SK-N-SH (cell line): ENCODE measurements at regions not wholly inside any gene's neighbourhood (a gene's known extent, or its start where the extent isn't known, plus 50 kb on each side); places are given as distances from the start of the nearest gene placed in this dataset.

ENCODE experiments used
- CTCF ChIA-PET: fragments of 300-600, 350-600 bp; formaldehyde crosslinking; extraction: SDS; loops from one replicate; lab custom pipeline; 2021; lab: Yijun Ruan, JAX
- POLR2A ChIA-PET: fragments of 350-600 bp; sonication (Branson Sonifier 250); formaldehyde crosslinking; extraction: SDS; loops from one replicate; lab custom pipeline; 2020; ENCODE audit warnings: antibody characterized with exemption, inconsistent platforms; lab: Yijun Ruan, JAX
- DNase-seq: peaks from one replicate; pipeline ENCODE4 v3.0.0; 2012
- H2AFZ ChIP-seq: fragments of 200-600 bp; sonication (generic); 2 replicates; pipeline ENCODE4 v1.8.1; 2016; ENCODE audit warnings: antibody characterized with exemption, mild to moderate bottlenecking, low read depth
- H3F3A ChIP-seq: fragments of 200-600 bp; sonication (generic); replicated peaks from 2 replicates; pipeline ENCODE3; 2016; ENCODE audit warnings: antibody characterized with exemption, mild to moderate bottlenecking; ENCODE audit not compliant: insufficient read depth
- H3K27ac ChIP-seq, 2 experiments: fragments of 200-500 bp in 1 of 2; fragments of 200-600 bp in 1 of 2; sonication (Bioruptor generic) in 1 of 2; sonication (generic), shearing (Covaris generic) in 1 of 2; 2 replicates each; pipeline versions ENCODE4 v1.5.1 to v1.6.1; 2014 to 2016; ENCODE audit warnings: low read depth in 2 of 2, inconsistent platforms in 1 of 2, low read length in 1 of 2, mild to moderate bottlenecking in 1 of 2, mixed read lengths in 1 of 2
- H3K27me3 ChIP-seq: fragments of 200-600 bp; sonication (generic), shearing (Covaris generic); 2 replicates; pipeline ENCODE4 v1.6.1; 2016; ENCODE audit warnings: mixed run types; ENCODE audit not compliant: insufficient read depth
- H3K36me3 ChIP-seq, 2 experiments: fragments of 200-500 bp in 1 of 2; fragments of 200-600 bp in 1 of 2; sonication (Bioruptor generic) in 1 of 2; sonication (generic) in 1 of 2; replicated peaks in 1 of 2; 2 replicates each; pipeline versions ENCODE3 to v1.5.1; 2014 to 2016; ENCODE audit warnings: low read length in 1 of 2, mild to moderate bottlenecking in 1 of 2; ENCODE audit not compliant: insufficient read depth in 2 of 2, control insufficient read depth in 1 of 2
- H3K4me1 ChIP-seq, 2 experiments: fragments of 200-500 bp in 1 of 2; fragments of 200-600 bp in 1 of 2; sonication (Bioruptor generic) in 1 of 2; sonication (generic), shearing (Covaris generic) in 1 of 2; 2 replicates each; pipeline versions ENCODE4 v1.5.1 to v1.6.1; 2014 to 2016; ENCODE audit warnings: low read depth in 1 of 2, low read length in 1 of 2, mixed run types in 1 of 2; ENCODE audit not compliant: insufficient read depth in 2 of 2, control insufficient read depth in 1 of 2
- H3K4me2 ChIP-seq: fragments of 200-600 bp; sonication (generic), shearing (Covaris generic); 2 replicates; pipeline ENCODE4 v1.6.1; 2017; ENCODE audit warnings: mixed run types
- H3K4me3 ChIP-seq, 2 experiments: fragments of 200-500 bp in 1 of 2; fragments of 200-600 bp in 1 of 2; sonication (Bioruptor generic) in 1 of 2; sonication (generic), shearing (Covaris generic) in 1 of 2; 2 replicates each; pipeline versions ENCODE4 v1.5.1 to v1.8.1; 2014 to 2016; ENCODE audit warnings: low read depth in 2 of 2, inconsistent platforms in 1 of 2, low read length in 1 of 2, mild to moderate bottlenecking in 1 of 2, mixed read lengths in 1 of 2, moderate library complexity in 1 of 2
- H3K79me2 ChIP-seq: fragments of 200-600 bp; sonication (generic); 2 replicates; pipeline ENCODE4 v1.8.1; 2017; ENCODE audit warnings: mild to moderate bottlenecking; ENCODE audit not compliant: insufficient read depth
- H3K9ac ChIP-seq: fragments of 200-600 bp; sonication (generic); 2 replicates; pipeline ENCODE4 v1.6.1; 2017; ENCODE audit warnings: mixed run types
- H3K9me2 ChIP-seq: fragments of 200-600 bp; sonication (generic); 2 replicates; pipeline ENCODE4 v1.6.1; 2017; ENCODE audit warnings: mixed run types
- H3K9me3 ChIP-seq: fragments of 200-600 bp; sonication (generic); 2 replicates; pipeline ENCODE4 v1.6.1; 2017; ENCODE audit warnings: mixed run types, mild to moderate bottlenecking, moderate library complexity
- H4K20me1 ChIP-seq: fragments of 200-600 bp; sonication (generic); 2 replicates; pipeline ENCODE4 v1.6.1; 2017; ENCODE audit warnings: mild to moderate bottlenecking, mixed run types; ENCODE audit not compliant: insufficient read depth
- CHD2 ChIP-seq: fragments of 150-350 bp; IDR thresholded peaks from 2 replicates; pipeline ENCODE4 v1.6.1; 2018; ENCODE audit warnings: low read length; ENCODE audit not compliant: partially characterized antibody
- EZH2phosphoT487 ChIP-seq: fragments of 200-600 bp; sonication (generic); IDR thresholded peaks from 2 replicates; pipeline ENCODE4 v1.6.1; 2017; ENCODE audit warnings: low read depth, mixed run types, mild to moderate bottlenecking, antibody characterized with exemption, moderate library complexity, borderline replicate concordance
- FOXJ3 ChIP-seq: sonication (generic); formaldehyde crosslinking; IDR thresholded peaks from 2 replicates; pipeline ENCODE4 v1.5.1; 2020; ENCODE audit warnings: mild to moderate bottlenecking, missing genetic modification reagents
- GABPA ChIP-seq: IDR thresholded peaks from 2 replicates; pipeline ENCODE4 v1.4.0; 2012; ENCODE audit warnings: low read depth, mild to moderate bottlenecking
- GATA2 ChIP-seq: sonication (generic); formaldehyde crosslinking; IDR thresholded peaks from 2 replicates; pipeline ENCODE4 v1.5.0; 2020; ENCODE audit warnings: mild to moderate bottlenecking, missing genetic modification reagents
- MXI1 ChIP-seq: IDR thresholded peaks from 2 replicates; pipeline ENCODE4 v1.6.1; 2012; ENCODE audit warnings: mild to moderate bottlenecking, low read depth, low read length, improper control_type of control experiment
- NRF1 ChIP-seq: IDR thresholded peaks from 2 replicates; pipeline ENCODE4 v1.6.1; 2012; ENCODE audit warnings: low read depth, mild to moderate bottlenecking, low read length
- RXRA ChIP-seq: IDR thresholded peaks from 2 replicates; pipeline ENCODE4 v1.4.0; 2012; ENCODE audit warnings: low read depth, mild to moderate bottlenecking, borderline replicate concordance
- SIN3A ChIP-seq: IDR thresholded peaks from 2 replicates; pipeline ENCODE4 v1.6.1; 2012; ENCODE audit warnings: low read depth, mild to moderate bottlenecking, low read length, moderate library complexity, borderline replicate concordance
- TAF1 ChIP-seq: IDR thresholded peaks from 2 replicates; pipeline ENCODE4 v1.6.1; 2012; ENCODE audit warnings: low read depth, mild to moderate bottlenecking, low read length, moderate library complexity, borderline replicate concordance
- TCF12 ChIP-seq: IDR thresholded peaks from 2 replicates; pipeline ENCODE4 v1.4.0; 2012
- TEAD4 ChIP-seq: IDR thresholded peaks from 2 replicates; pipeline ENCODE4 v1.4.0; 2012; ENCODE audit warnings: mild to moderate bottlenecking, borderline replicate concordance; ENCODE audit not compliant: insufficient read depth
- YY1 ChIP-seq: IDR thresholded peaks from 2 replicates; pipeline ENCODE4 v1.4.0; 2012; ENCODE audit warnings: low read depth, mild to moderate bottlenecking
- WGBS: methylation state at CpG from one replicate; pipeline ENCODE4 v1.1.6; 2017; ENCODE audit warnings: low lambda C conversion rate; 5-methylcytosine and 5-hydroxymethylcytosine counted together
- TF ChIP-seq, protein P1 (sequence below): IDR thresholded peaks from 2 replicates; pipeline ENCODE4 v1.4.0; 2012; ENCODE audit warnings: low read depth
- TF ChIP-seq, protein P2 (sequence below): fragments of 150-350 bp; IDR thresholded peaks from 2 replicates; pipeline ENCODE4 v1.6.1; 2016; ENCODE audit warnings: mild to moderate bottlenecking, low read depth, low read length
- TF ChIP-seq, protein P3 (sequence below): IDR thresholded peaks from 2 replicates; pipeline ENCODE4 v1.4.0; 2012; ENCODE audit warnings: low read depth, borderline replicate concordance

DNA sequence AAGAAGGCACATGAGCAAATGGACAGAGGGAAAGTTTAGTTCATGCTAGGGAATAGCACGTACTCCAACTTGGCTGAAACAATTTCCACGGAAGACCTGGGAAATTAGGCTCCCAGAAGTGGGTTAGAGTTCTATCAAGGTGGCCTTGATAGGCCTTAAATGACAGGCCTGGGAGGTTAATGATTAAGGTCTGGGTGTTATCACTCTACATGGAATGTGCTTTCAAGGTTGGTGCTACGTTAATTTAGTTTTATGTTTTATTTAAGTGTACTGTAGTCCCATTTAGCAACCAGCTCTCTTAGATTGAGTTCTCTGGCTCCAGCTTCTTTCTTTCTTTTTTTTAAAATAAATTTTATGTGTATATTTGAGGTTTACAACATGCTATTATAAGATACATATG, 121.4 kb upstream of the MEF2C start:
- no peak overlapping the region for H3K27ac ChIP-seq
- H3K27me3 ChIP-seq = no peaks in the 10 kb centered on the region
- ChIA-PET POLR2A (no interaction called here), CTCF (no interaction called here)
- H3K79me2 ChIP-seq = no peaks in the 10 kb centered on the region
- no peaks in the 10 kb centered on the region for H3F3A ChIP-seq
- H3K9me3 ChIP-seq = no peaks in the 10 kb centered on the region
- H2AFZ ChIP-seq = no peak overlapping the region
- DNase-seq = no peak
- WGBS = 81% methylated on average over 3 of the region's 3 CpGs
- no peaks in the 10 kb centered on the region for H3K36me3 ChIP-seq
- no peaks in the 10 kb centered on the region for H4K20me1 ChIP-seq
- H3K9ac ChIP-seq = no peak overlapping the region
- no peaks in the 10 kb centered on the region for H3K9me2 ChIP-seq
- TF ChIP-seq YY1 (no peak), EZH2phosphoT487 (no peak), FOXJ3 (CRISPR knock-in tag) (no peak), GABPA (no peak), SIN3A (no peak), NRF1 (no peak), CHD2 (no peak), TEAD4 (no peak), TCF12 (no peak), GATA2 (CRISPR knock-in tag) (no peak)
- no peak overlapping the region for H3K4me2 ChIP-seq
- no peaks in the 10 kb centered on the region for H3K4me1 ChIP-seq
- H3K4me3 ChIP-seq = no peak overlapping the region

DNA sequence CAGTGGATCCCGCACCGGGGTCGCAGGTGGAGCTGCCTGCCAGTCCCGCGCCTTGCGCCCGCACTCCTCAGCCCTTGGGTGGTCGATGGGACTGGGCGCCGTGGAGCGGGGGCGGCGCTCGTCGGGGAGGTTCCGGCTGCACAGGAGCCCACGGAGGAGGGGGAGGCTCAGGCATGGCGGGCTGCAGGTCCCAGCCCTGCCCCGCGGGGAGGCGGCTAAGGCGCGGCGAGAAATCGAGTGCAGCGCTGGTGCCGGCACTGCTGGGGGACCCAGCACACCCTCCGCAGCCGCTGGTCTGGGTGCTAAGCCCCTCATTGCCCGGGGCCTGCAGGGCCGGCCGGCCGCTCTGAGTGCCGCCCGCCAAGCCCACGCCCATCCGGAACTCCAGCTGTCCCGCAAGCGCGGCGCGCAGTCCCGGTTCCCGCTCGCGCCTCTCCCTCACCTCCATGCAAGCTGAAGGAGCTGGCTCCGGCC, 120.6 kb upstream of the MEF2C start:
- Histone ChIP-seq H3K27me3 (no peaks in the 10 kb centered on the region), H3K36me3 (no peaks in the 10 kb centered on the region), H3K9me3 (no peaks in the 10 kb centered on the region), H3K4me3 (no peak overlapping the region), H3K79me2 (no peaks in the 10 kb centered on the region), H3K9ac (no peak overlapping the region), H3K4me1 (no peaks in the 10 kb centered on the region), H2AFZ (no peak overlapping the region), H4K20me1 (no peaks in the 10 kb centered on the region), H3K4me2 (no peak overlapping the region), H3K27ac (no peak overlapping the region)
- DNase-seq = no peak
- ChIA-PET POLR2A (no interaction called here), CTCF (no interaction called here)
- WGBS = 91% methylated on average over 44 of the region's 47 CpGs
- no peak for TF ChIP-seq MXI1
- TF ChIP-seq NRF1 = no peak
- no peak for TF ChIP-seq GATA2 (CRISPR knock-in tag)
- TF ChIP-seq, protein P1, sequence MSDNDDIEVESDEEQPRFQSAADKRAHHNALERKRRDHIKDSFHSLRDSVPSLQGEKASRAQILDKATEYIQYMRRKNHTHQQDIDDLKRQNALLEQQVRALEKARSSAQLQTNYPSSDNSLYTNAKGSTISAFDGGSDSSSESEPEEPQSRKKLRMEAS = no peak
- TF ChIP-seq, protein P2, sequence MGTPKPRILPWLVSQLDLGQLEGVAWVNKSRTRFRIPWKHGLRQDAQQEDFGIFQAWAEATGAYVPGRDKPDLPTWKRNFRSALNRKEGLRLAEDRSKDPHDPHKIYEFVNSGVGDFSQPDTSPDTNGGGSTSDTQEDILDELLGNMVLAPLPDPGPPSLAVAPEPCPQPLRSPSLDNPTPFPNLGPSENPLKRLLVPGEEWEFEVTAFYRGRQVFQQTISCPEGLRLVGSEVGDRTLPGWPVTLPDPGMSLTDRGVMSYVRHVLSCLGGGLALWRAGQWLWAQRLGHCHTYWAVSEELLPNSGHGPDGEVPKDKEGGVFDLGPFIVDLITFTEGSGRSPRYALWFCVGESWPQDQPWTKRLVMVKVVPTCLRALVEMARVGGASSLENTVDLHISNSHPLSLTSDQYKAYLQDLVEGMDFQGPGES = no peak
- TF ChIP-seq, protein P3, sequence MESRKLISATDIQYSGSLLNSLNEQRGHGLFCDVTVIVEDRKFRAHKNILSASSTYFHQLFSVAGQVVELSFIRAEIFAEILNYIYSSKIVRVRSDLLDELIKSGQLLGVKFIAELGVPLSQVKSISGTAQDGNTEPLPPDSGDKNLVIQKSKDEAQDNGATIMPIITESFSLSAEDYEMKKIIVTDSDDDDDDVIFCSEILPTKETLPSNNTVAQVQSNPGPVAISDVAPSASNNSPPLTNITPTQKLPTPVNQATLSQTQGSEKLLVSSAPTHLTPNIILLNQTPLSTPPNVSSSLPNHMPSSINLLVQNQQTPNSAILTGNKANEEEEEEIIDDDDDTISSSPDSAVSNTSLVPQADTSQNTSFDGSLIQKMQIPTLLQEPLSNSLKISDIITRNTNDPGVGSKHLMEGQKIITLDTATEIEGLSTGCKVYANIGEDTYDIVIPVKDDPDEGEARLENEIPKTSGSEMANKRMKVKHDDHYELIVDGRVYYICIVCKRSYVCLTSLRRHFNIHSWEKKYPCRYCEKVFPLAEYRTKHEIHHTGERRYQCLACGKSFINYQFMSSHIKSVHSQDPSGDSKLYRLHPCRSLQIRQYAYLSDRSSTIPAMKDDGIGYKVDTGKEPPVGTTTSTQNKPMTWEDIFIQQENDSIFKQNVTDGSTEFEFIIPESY = no peak
- TF ChIP-seq RXRA = no peak
- no peak for TF ChIP-seq TCF12
- no peak for TF ChIP-seq TAF1
- TF ChIP-seq, all 33 proteins: peak for 0
- no peaks in the 10 kb centered on the region for H3K9me2 ChIP-seq
- H3F3A ChIP-seq = no peaks in the 10 kb centered on the region
